GM06990 (cell line): ENCODE measurements at regions not wholly inside any gene's neighbourhood (a gene's known extent, or its start where the extent isn't known, plus 50 kb on each side); places are given as distances from the start of the nearest gene placed in this dataset.

Experiments used
- DNase-seq: peaks from one replicate; pipeline ENCODE4 v3.0.0-alpha.2; 2011; ENCODE audit not compliant: insufficient read length; ENCODE audit errors: extremely low read depth
- H3K27me3 ChIP-seq: replicated peaks from 2 replicates; pipeline ENCODE4 v1.6.0; 2011; ENCODE audit warnings: low read length; ENCODE audit not compliant: control insufficient read depth, insufficient read depth
- H3K36me3 ChIP-seq: 2 replicates; pipeline ENCODE4 v1.5.1; 2011; ENCODE audit warnings: low read length; ENCODE audit not compliant: control insufficient read depth, insufficient read depth
- H3K4me3 ChIP-seq: replicated peaks from 2 replicates; pipeline ENCODE4 v1.5.1; 2011; ENCODE audit warnings: low read depth, mild to moderate bottlenecking, control low read depth, low read length
- CTCF ChIP-seq: IDR thresholded peaks from 2 replicates; pipeline ENCODE4 v1.5.1; 2011; ENCODE audit warnings: low read length, control low read depth, mild to moderate bottlenecking, inconsistent platforms; ENCODE audit not compliant: insufficient read depth, poor library complexity, severe bottlenecking

- no peak overlapping the region for H3K4me3 ChIP-seq
- no peaks in the 10 kb centered on the region for H3K36me3 ChIP-seq
- H3K27me3 ChIP-seq, result no peaks in the 10 kb centered on the region
- no peak for DNase-seq
- no peak for TF ChIP-seq CTCF
These were observed 320.8 kb downstream of the MAP2K6 start for GRCh38 chr17:69735285-69735684.

GRCh38 chr17:69743091-69743490 lies 328.6 kb downstream of the MAP2K6 start:
- no peaks in the 10 kb centered on the region for H3K36me3 ChIP-seq
- no peak overlapping the region for H3K4me3 ChIP-seq
- no peak for TF ChIP-seq CTCF
- DNase-seq, result no peak
- H3K27me3 ChIP-seq, result no peaks in the 10 kb centered on the region

- H3K36me3 ChIP-seq, result no peaks in the 10 kb centered on the region
- no peak for DNase-seq
- no peak overlapping the region for H3K4me3 ChIP-seq
- no peak for TF ChIP-seq CTCF
- H3K27me3 ChIP-seq, result no peaks in the 10 kb centered on the region
These were observed 330.1 kb downstream of the MAP2K6 start for GRCh38 chr17:69744512-69745070.

- H3K36me3 ChIP-seq, result no peaks in the 10 kb centered on the region
- TF ChIP-seq CTCF, result no peak
- no peak for DNase-seq
- H3K4me3 ChIP-seq, result no peak overlapping the region
- H3K27me3 ChIP-seq, result no peaks in the 10 kb centered on the region
These were observed 325.1 kb upstream of the KCNJ16 start for GRCh38 chr17:69749911-69750310.

GRCh38 chr17:69757688-69758430 lies 317.2 kb upstream of the KCNJ16 start:
- no peak for TF ChIP-seq CTCF
- Histone ChIP-seq H3K36me3 (no peaks in the 10 kb centered on the region), H3K27me3 (no peaks in the 10 kb centered on the region), H3K4me3 (no peak overlapping the region)
- DNase-seq, result no peak
